Activated CD4-positive, alpha-beta T cell treated with anti-CD3 and anti-CD28 coated beads, Interleukin-2, amount 50 U/mL, for 16 hours (primary cell): ENCODE measurements at regions not wholly inside any gene's neighbourhood (a gene's known extent, or its start where the extent isn't known, plus 50 kb on each side); places are given as distances from the start of the nearest gene placed in this dataset.

Experiments used
- DNase-seq: peaks from one replicate; pipeline ENCODE4 v3.0.0-alpha.2; 2020

DNA sequence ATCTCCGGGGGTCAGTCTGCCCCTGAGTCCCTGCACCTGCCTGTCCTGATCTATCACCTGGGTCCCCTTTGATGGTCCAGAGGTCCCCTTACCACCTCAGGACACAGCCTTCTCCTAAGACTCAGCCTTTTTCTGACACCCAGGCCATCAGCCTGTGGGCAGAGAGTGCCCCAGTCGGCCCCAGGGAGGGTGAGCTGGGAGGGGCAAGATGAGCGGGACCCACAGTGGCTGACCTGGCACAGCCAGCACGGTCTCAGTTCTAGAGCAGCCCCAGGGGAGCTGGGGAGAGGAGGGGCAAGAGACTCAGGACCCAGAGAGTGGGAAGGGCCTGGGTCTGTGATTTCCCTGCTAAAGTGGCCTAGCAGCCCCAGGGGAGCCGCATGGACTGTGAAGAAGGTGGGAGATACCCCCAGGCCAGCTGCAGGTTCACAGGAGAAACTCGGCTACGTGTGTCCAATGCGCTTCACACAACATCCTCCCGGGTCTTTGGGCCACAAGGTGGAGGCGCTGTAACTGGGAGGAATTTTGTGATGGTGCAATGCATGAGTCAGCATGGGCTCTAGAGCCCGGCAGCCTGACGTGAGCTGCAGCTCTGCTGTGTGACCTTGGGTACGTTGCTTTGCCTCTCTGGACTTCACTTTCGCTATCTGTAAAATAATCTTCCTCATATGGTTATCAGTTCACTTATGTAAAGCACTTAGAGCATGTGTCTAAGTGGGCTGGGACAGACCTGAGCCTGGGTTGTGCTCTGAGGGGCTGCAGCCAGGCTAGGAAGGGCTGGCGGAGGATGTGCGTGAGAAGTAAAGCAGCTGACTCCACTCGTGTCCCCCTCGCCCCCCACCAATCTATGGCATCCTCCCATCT lies 67.2 kb upstream of the LHX1 start:
- DNase-seq = no peak

GRCh38 chr17:36870720-36870999 lies 66.6 kb upstream of the LHX1 start:
- DNase-seq = no peak

DNA sequence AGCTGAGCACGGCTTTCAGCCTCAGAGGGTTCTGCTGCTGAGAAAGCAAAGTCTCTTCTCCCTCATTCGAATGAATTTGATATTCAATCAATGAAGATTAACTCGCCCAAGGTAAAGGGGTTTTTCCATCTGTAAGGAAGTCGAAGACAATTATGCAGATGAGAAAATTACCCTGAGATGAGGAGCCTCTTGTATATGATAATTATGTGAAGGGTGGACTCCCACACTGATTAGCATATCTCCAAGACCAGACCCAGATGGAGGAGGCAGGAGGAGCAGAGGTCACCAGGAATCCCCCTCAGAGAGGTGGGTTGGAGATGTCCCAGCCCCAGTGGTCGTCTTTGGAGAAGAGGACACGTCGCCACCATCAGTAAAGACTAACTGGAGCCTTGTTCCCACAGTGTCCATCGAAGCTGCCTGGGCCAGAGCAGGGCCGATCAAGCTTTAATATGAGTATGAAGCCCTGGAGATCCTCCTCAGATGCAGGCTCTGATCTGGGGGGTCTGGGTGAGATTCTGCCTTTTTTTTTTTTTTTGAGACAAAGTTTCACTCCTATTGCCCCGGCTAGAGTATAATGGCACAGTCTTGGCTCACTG lies 61.5 kb upstream of the LHX1 start:
- DNase-seq = no peak

DNA sequence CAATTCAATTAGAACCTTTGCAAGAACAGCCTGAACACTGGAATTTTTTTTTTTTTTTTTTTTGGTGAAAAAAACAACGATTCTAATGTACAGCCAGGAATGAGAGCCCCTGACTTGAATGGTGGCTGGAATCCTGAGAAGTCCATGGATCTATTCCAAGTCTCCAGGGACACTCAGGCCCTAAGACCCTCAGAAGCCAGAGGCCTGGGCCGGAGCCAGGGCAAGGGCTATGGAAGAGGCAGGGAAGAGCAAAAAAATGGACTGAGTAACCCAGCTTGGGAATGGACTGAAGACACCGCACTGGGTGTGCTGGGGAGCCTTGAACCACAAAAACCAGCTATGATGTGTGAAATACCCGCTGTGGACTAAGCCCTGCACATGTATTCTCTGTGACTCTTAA lies 60.3 kb upstream of the LHX1 start:
- no peak for DNase-seq

DNA sequence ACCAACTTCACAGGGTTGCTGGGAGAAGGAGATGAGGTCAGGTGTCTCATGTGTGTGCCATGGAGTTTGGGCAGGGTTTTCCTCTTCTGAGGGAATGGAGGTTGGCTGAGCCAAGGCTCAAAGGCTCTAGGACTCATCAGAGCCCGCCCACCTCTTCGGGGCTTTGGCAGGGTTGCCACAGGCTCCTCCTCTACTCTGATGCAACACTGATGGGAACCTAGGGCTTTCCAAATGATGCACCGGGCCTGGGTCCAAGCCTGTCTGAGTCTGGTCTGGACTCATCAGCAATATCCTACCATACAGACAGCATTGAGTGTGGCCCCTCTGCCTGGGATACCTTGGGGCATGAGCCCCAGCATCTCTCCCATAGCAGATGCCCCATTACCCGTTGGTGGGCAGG lies 59.5 kb upstream of the LHX1 start:
- DNase-seq = no peak

GRCh38 chr17:36878216-36878615 lies 59.1 kb upstream of the LHX1 start:
- DNase-seq = no peak

GRCh38 chr17:36879027-36879426 lies 58.2 kb upstream of the LHX1 start:
- no peak for DNase-seq

DNA sequence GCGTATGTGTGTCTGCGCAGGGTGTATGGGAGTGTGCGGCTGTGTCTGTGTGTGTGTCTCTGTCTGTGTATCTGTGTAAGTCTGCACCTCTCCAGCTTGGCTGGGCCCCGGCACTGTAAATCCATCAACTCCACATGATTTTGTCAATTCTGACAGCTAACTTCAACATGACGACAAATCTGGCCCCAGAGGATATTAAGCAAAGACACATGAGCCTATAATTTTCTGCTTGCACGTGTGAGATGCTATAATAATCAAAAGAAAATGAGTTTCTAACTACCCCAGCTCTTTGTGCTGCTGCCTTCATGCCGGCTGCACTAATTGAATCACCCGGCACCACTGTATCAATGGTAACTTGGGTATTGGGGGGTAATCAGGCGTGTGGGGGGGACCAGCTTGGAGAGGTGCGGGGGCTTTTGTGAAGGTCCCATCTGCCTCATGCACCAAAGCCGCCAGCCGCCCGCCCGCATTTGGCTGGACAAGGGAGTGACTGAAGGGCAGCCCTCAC lies 57.6 kb upstream of the LHX1 start:
- no peak for DNase-seq

DNA sequence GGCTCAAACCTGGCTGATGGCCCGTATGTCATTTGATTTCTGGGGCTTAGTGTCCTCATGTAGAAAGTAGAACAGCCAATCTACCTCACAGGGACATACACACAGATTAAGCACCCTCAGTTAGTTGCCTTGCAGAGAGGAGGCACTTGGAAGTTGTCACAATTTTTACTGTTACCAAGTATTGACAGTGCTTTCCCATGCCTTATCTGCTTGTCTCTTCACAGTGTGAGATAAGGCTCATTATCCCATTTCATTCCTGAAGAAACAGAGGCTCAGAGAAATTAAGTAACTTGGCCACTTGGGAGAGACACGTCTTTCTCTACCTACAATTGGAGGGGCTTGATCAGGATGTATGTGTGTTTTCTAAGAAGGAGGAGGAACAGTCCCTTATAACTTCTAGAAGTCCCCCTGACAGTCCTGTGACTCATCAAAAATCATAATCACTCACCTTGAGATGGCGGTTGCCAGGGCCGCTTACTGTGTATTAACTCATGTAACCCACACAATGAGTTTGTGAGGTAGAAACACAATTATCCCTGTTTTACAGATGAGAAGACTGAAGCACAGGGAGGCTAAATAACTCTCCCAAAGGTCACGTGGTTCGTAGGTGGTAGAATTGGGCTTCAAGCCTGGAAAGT lies 56.9 kb upstream of the LHX1 start:
- no peak for DNase-seq

GRCh38 chr17:36881323-36881722 lies 56.0 kb upstream of the LHX1 start:
- DNase-seq = no peak

- no peak for DNase-seq
These were observed 52.7 kb upstream of the LHX1 start for GRCh38 chr17:36884495-36885152.

DNA sequence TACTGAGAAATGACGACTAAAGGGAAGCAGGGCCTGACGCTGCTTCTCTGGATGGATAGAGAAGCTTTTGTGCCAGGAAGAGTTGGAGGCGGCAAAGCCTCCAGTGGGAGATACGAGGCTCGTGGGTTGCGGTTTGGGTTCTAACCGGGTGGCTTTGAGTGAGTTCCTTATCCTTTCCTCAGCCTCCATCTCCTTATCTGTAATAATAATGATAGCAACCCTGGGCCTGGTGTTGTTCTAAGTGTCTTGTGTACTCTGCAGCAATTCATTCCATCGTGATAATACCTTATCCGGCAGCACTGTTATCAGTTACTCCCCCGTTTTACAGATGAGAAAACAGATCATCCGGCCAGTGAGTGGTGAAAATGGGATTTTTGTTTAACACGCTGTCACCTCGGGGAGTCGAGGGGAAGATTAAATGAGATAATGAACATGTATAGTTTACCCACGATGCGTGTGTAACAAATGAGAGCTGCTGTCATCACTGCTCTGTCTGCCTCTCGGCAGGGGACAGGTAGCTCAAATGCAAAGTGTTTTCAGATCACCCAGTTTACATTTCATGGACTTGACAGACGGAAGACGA lies 52.0 kb upstream of the LHX1 start:
- DNase-seq = no peak

GRCh38 chr17:36885771-36886377 lies 51.4 kb upstream of the LHX1 start:
- no peak for DNase-seq
